ENCODE measurements at regions not wholly inside any gene's neighbourhood (a gene's known extent, or its start where the extent isn't known, plus 50 kb on each side); places are given as distances from the start of the nearest gene placed in this dataset.

DNA sequence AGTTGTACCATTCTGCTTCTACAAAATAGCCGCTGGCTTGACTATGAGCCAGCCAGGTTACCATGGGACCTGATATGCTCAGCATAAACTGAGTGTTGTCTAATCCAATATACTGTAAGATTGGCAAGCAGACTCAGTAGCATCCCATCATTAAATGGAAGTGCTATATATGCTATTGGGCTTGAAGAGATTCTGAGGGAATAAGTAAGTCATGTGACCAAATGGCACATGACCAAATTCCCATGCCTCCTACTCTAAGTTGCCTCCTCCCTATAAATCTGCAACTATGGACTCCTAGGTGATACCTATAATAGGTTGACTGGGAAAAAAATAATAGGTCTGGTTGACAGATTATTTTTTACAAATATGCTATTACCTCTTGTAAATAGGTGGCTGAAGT is 698.6 kb downstream of the BRINP3 start:
- no peak for TF ChIP-seq CTCF (conservative IDR thresholded peaks at IDR 0.05; ENCODE audit: low read depth in 2 of 2)
- TF ChIP-seq POLR2AphosphoS5 (IDR thresholded peaks at IDR 0.05; ENCODE audit: low read depth) = no peak
- TF ChIP-seq, protein P1, sequence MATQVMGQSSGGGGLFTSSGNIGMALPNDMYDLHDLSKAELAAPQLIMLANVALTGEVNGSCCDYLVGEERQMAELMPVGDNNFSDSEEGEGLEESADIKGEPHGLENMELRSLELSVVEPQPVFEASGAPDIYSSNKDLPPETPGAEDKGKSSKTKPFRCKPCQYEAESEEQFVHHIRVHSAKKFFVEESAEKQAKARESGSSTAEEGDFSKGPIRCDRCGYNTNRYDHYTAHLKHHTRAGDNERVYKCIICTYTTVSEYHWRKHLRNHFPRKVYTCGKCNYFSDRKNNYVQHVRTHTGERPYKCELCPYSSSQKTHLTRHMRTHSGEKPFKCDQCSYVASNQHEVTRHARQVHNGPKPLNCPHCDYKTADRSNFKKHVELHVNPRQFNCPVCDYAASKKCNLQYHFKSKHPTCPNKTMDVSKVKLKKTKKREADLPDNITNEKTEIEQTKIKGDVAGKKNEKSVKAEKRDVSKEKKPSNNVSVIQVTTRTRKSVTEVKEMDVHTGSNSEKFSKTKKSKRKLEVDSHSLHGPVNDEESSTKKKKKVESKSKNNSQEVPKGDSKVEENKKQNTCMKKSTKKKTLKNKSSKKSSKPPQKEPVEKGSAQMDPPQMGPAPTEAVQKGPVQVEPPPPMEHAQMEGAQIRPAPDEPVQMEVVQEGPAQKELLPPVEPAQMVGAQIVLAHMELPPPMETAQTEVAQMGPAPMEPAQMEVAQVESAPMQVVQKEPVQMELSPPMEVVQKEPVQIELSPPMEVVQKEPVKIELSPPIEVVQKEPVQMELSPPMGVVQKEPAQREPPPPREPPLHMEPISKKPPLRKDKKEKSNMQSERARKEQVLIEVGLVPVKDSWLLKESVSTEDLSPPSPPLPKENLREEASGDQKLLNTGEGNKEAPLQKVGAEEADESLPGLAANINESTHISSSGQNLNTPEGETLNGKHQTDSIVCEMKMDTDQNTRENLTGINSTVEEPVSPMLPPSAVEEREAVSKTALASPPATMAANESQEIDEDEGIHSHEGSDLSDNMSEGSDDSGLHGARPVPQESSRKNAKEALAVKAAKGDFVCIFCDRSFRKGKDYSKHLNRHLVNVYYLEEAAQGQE (IDR thresholded peaks at IDR 0.05; ENCODE audit: unreplicated experiment) = no peak
- TF ChIP-seq EZH2 (IDR thresholded peaks at IDR 0.05; ENCODE audit: low read depth, unreplicated experiment) = no peak
- no peak for TF ChIP-seq CREB1 (CRISPR knock-in tag; IDR thresholded peaks at IDR 0.05; ENCODE audit: low read depth)

All from GM23338 (cell line).